ENCODE measurements at regions not wholly inside any gene's neighbourhood (a gene's known extent, or its start where the extent isn't known, plus 50 kb on each side); places are given as distances from the start of the nearest gene placed in this dataset.

- TF ChIP-seq CTCF (conservative IDR thresholded peaks at IDR 0.05; ENCODE audit: low read depth, low read length): no peak
- no peak overlapping the region for H3K4me3 ChIP-seq (ENCODE audit: low read depth, low read length)
- no peak for DNase-seq (ENCODE audit: low read depth)
Measured at GRCh38 chr4:58216461-58216860, 1106.3 kb upstream of the IGFBP7 start.

GRCh38 chr4:58214376-58214775, 1104.2 kb upstream of the IGFBP7 start:
- DNase-seq (ENCODE audit: low read depth): no peak
- H3K4me3 ChIP-seq (ENCODE audit: low read depth, low read length): no peak overlapping the region
- no peak for TF ChIP-seq CTCF (conservative IDR thresholded peaks at IDR 0.05; ENCODE audit: low read depth, low read length)

GRCh38 chr4:58209551-58209950, 1099.4 kb upstream of the IGFBP7 start:
- TF ChIP-seq CTCF (conservative IDR thresholded peaks at IDR 0.05; ENCODE audit: low read depth, low read length): no peak
- H3K4me3 ChIP-seq (ENCODE audit: low read depth, low read length): no peak overlapping the region
- DNase-seq (ENCODE audit: low read depth): no peak

- H3K4me3 ChIP-seq (ENCODE audit: low read depth, low read length): no peak overlapping the region
- no peak for DNase-seq (ENCODE audit: low read depth)
- TF ChIP-seq CTCF (conservative IDR thresholded peaks at IDR 0.05; ENCODE audit: low read depth, low read length): no peak
Measured at GRCh38 chr4:58209001-58209400, 1098.8 kb upstream of the IGFBP7 start.

- no peak overlapping the region for H3K4me3 ChIP-seq (ENCODE audit: low read depth, low read length)
- no peak for TF ChIP-seq CTCF (conservative IDR thresholded peaks at IDR 0.05; ENCODE audit: low read depth, low read length)
- no peak for DNase-seq (ENCODE audit: low read depth)
Measured at GRCh38 chr4:58205446-58206235, 1095.5 kb upstream of the IGFBP7 start.

GRCh38 chr4:58192217-58192616, 1082.0 kb upstream of the IGFBP7 start:
- H3K4me3 ChIP-seq (ENCODE audit: low read depth, low read length): no peak overlapping the region
- no peak for TF ChIP-seq CTCF (conservative IDR thresholded peaks at IDR 0.05; ENCODE audit: low read depth, low read length)
- no peak for DNase-seq (ENCODE audit: low read depth)

GRCh38 chr4:58191109-58191508, 1080.9 kb upstream of the IGFBP7 start:
- no peak overlapping the region for H3K4me3 ChIP-seq (ENCODE audit: low read depth, low read length)
- no peak for DNase-seq (ENCODE audit: low read depth)
- TF ChIP-seq CTCF (conservative IDR thresholded peaks at IDR 0.05; ENCODE audit: low read depth, low read length): no peak
